ENCODE measurements at regions not wholly inside any gene's neighbourhood (a gene's known extent, or its start where the extent isn't known, plus 50 kb on each side); places are given as distances from the start of the nearest gene placed in this dataset.

- Histone ChIP-seq H3K27me3 (ENCODE audit: control insufficient read depth, insufficient read depth, low read length) (no peaks in the 10 kb centered on the region), H3K4me1 (ENCODE audit: control insufficient read depth in 2 of 3, insufficient read depth in 2 of 3, low read depth in 1 of 3, low read length in 3 of 3) (no peaks in the 10 kb centered on the region), H3K9me3 (ENCODE audit: control insufficient read depth in 2 of 3, insufficient read depth in 1 of 3, low read length in 3 of 3) (no peaks in the 10 kb centered on the region), H3K27ac (ENCODE audit: low read depth in 2 of 2, low read length in 2 of 2) (no peak overlapping the region), H3K36me3 (ENCODE audit: control insufficient read depth in 2 of 3, insufficient read depth in 3 of 3, low read length in 3 of 3) (no peaks in the 10 kb centered on the region), H3K4me3 (ENCODE audit: low read length in 3 of 3) (no peak overlapping the region), H3K9ac (ENCODE audit: low read length in 3 of 3) (no peak overlapping the region)
- intact Hi-C loops (cut with DNase I): no loop called here
- DNase-seq (no peak), FAIRE-seq (no peak)
- TF ChIP-seq CTCF (IDR thresholded peaks at IDR 0.05; ENCODE audit: borderline replicate concordance, extremely low read depth, insufficient read depth): no peak
Observed at GRCh38 chrX:5015451-5015850, 1213.2 kb downstream of the NLGN4X start.

GRCh38 chrX:4994855-4995254 lies 1233.8 kb downstream of the NLGN4X start:
- no peaks in the 10 kb centered on the region for H3K27me3 ChIP-seq (ENCODE audit: control insufficient read depth, insufficient read depth, low read length)
- no peak overlapping the region for H3K9ac ChIP-seq (ENCODE audit: low read length in 3 of 3)
- intact Hi-C loops (cut with DNase I): no loop called here
- no peak overlapping the region for H3K4me3 ChIP-seq (ENCODE audit: low read length in 3 of 3)
- H3K4me1 ChIP-seq (ENCODE audit: control insufficient read depth in 2 of 3, insufficient read depth in 2 of 3, low read depth in 1 of 3, low read length in 3 of 3): no peaks in the 10 kb centered on the region
- FAIRE-seq: no peak
- H3K9me3 ChIP-seq (ENCODE audit: control insufficient read depth in 2 of 3, insufficient read depth in 1 of 3, low read length in 3 of 3): no peaks in the 10 kb centered on the region
- no peaks in the 10 kb centered on the region for H3K36me3 ChIP-seq (ENCODE audit: control insufficient read depth in 2 of 3, insufficient read depth in 3 of 3, low read length in 3 of 3)
- TF ChIP-seq CTCF (IDR thresholded peaks at IDR 0.05; ENCODE audit: borderline replicate concordance, extremely low read depth, insufficient read depth): no peak
- DNase-seq: no peak
- H3K27ac ChIP-seq (ENCODE audit: low read depth in 2 of 2, low read length in 2 of 2): no peak overlapping the region

GRCh38 chrX:4978613-4979012 lies 1250.1 kb downstream of the NLGN4X start:
- no peak overlapping the region for H3K4me3 ChIP-seq (ENCODE audit: low read length in 3 of 3)
- no peak for TF ChIP-seq CTCF (IDR thresholded peaks at IDR 0.05; ENCODE audit: borderline replicate concordance, extremely low read depth, insufficient read depth)
- DNase-seq (no peak), FAIRE-seq (peak; percentile 56)
- H3K27ac ChIP-seq (ENCODE audit: low read depth in 2 of 2, low read length in 2 of 2): no peak overlapping the region
- H3K27me3 ChIP-seq (ENCODE audit: control insufficient read depth, insufficient read depth, low read length): no peaks in the 10 kb centered on the region
- no peaks in the 10 kb centered on the region for H3K9me3 ChIP-seq (ENCODE audit: control insufficient read depth in 2 of 3, insufficient read depth in 1 of 3, low read length in 3 of 3)
- H3K36me3 ChIP-seq (ENCODE audit: control insufficient read depth in 2 of 3, insufficient read depth in 3 of 3, low read length in 3 of 3): no peaks in the 10 kb centered on the region
- intact Hi-C loops (cut with DNase I): no loop called here
- no peak overlapping the region for H3K9ac ChIP-seq (ENCODE audit: low read length in 3 of 3)
- no peaks in the 10 kb centered on the region for H3K4me1 ChIP-seq (ENCODE audit: control insufficient read depth in 2 of 3, insufficient read depth in 2 of 3, low read depth in 1 of 3, low read length in 3 of 3)

GRCh38 chrX:4971646-4972045 lies 1257.0 kb downstream of the NLGN4X start:
- Histone ChIP-seq H3K9ac (ENCODE audit: low read length in 3 of 3) (no peak overlapping the region), H3K27ac (ENCODE audit: low read depth in 2 of 2, low read length in 2 of 2) (no peak overlapping the region), H3K4me1 (ENCODE audit: control insufficient read depth in 2 of 3, insufficient read depth in 2 of 3, low read depth in 1 of 3, low read length in 3 of 3) (no peaks in the 10 kb centered on the region), H3K4me3 (ENCODE audit: low read length in 3 of 3) (no peak overlapping the region), H3K9me3 (ENCODE audit: control insufficient read depth in 2 of 3, insufficient read depth in 1 of 3, low read length in 3 of 3) (no peaks in the 10 kb centered on the region), H3K36me3 (ENCODE audit: control insufficient read depth in 2 of 3, insufficient read depth in 3 of 3, low read length in 3 of 3) (no peaks in the 10 kb centered on the region), H3K27me3 (ENCODE audit: control insufficient read depth, insufficient read depth, low read length) (no peaks in the 10 kb centered on the region)
- intact Hi-C loops (cut with DNase I): no loop called here
- no peak for DNase-seq
- no peak for TF ChIP-seq CTCF (IDR thresholded peaks at IDR 0.05; ENCODE audit: borderline replicate concordance, extremely low read depth, insufficient read depth)
- no peak for FAIRE-seq
